ENCODE measurements at regions not wholly inside any gene's neighbourhood (a gene's known extent, or its start where the extent isn't known, plus 50 kb on each side); places are given as distances from the start of the nearest gene placed in this dataset.

- TF ChIP-seq CTCF (IDR thresholded peaks at IDR 0.05) (no peak), POLR2A (IDR thresholded peaks at IDR 0.05) (no peak), EP300 (IDR thresholded peaks at IDR 0.05) (no peak)
Measured at GRCh38 chr9:30943446-30944224, 1440.8 kb upstream of the ACO1 start.

All from ovary (tissue), 3 donors.